Right atrium auricular region (tissue), 2 donors: ENCODE measurements at regions not wholly inside any gene's neighbourhood (a gene's known extent, or its start where the extent isn't known, plus 50 kb on each side); places are given as distances from the start of the nearest gene placed in this dataset.

Experiments used
- DNase-seq: peaks from one replicate; pipeline ENCODE4 v3.0.0-alpha.2; 2019; ENCODE audit warnings: low spot score
- H3K27ac ChIP-seq, 2 donors: fragments of 200-600 bp; sonication (generic); 1 replicate in 1 of 2; 2 replicates in 1 of 2; pipeline ENCODE4 v1.5.1; 2016 to 2019
- H3K27me3 ChIP-seq, 2 donors: fragments of 200-600 bp; sonication (generic); one replicate each; pipeline versions ENCODE4 v1.5.1 to v1.6.0; 2017 to 2019
- H3K36me3 ChIP-seq: fragments of 200-600 bp; sonication (generic); one replicate; pipeline ENCODE4 v1.5.1; 2016
- H3K4me1 ChIP-seq, 2 donors: fragments of 200-600 bp; sonication (generic); one replicate each; pipeline versions ENCODE4 v1.5.1 to v1.6.0; 2017 to 2019
- H3K4me3 ChIP-seq, 2 donors: fragments of 200-600 bp; sonication (generic); 1 replicate in 1 of 2; 2 replicates in 1 of 2; pipeline ENCODE4 v1.5.1; 2017 to 2019; ENCODE audit warnings: mild to moderate bottlenecking in 1 of 2, moderate library complexity in 1 of 2
- H3K9me3 ChIP-seq, 2 donors: fragments of 200-600 bp; sonication (generic); one replicate each; pipeline ENCODE4 v1.5.1; 2019
- TF ChIP-seq, protein P1 (sequence below), 2 donors: fragments of 200-600 bp; sonication (generic); IDR thresholded peaks; one replicate each; pipeline ENCODE4 v1.5.1; 2019; ENCODE audit warnings: antibody characterized with exemption in 2 of 2

DNA sequence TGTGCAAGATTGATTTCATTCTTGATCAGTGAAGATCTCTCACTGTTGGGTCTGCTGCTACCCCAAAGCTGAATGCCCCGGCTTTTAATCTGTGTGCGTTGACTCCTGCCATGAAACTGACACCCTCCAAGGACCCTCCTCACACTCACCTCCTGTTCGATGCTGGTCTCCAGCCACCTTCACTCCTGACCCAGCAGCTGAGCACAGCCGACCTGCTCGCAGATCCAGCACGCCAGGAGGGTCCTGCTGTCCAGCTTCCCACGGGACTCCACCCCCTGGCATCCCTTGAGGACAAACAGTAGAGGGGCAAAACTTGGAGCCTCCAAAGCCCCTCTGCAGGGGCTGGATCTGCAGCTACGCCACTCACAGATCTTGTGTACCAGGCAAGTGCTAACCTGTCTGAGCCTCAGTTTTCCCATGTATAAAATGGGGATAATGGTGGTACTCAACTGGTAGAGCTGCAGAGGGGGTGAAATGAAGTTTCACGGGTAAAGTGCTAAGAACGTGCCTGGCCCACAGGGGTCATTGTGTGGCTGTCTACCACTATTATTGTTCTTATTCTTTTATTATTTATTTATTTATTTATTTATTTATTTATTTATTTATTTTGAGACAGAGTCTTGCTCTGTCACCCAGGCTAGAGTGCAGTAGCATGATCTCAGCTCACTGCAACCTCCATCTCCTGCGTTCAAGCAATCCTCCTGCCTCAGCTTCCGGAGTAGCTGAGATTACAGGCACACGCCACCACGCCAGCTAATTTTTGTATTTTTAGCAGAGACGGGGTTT, 178.0 kb downstream of the PHETA1 start:
- Histone ChIP-seq H3K27ac (no peak overlapping the region), H3K36me3 (no peaks in the 10 kb centered on the region), H3K27me3 (no peaks in the 10 kb centered on the region), H3K4me1 (no peaks in the 10 kb centered on the region), H3K4me3 (no peak overlapping the region), H3K9me3 (peaks cover 0 to 4% of the 10 kb centered on the region in 2 donors)
- no peak for DNase-seq
- TF ChIP-seq, protein P1, sequence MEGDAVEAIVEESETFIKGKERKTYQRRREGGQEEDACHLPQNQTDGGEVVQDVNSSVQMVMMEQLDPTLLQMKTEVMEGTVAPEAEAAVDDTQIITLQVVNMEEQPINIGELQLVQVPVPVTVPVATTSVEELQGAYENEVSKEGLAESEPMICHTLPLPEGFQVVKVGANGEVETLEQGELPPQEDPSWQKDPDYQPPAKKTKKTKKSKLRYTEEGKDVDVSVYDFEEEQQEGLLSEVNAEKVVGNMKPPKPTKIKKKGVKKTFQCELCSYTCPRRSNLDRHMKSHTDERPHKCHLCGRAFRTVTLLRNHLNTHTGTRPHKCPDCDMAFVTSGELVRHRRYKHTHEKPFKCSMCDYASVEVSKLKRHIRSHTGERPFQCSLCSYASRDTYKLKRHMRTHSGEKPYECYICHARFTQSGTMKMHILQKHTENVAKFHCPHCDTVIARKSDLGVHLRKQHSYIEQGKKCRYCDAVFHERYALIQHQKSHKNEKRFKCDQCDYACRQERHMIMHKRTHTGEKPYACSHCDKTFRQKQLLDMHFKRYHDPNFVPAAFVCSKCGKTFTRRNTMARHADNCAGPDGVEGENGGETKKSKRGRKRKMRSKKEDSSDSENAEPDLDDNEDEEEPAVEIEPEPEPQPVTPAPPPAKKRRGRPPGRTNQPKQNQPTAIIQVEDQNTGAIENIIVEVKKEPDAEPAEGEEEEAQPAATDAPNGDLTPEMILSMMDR (IDR thresholded peaks at IDR 0.05): no peak

DNA sequence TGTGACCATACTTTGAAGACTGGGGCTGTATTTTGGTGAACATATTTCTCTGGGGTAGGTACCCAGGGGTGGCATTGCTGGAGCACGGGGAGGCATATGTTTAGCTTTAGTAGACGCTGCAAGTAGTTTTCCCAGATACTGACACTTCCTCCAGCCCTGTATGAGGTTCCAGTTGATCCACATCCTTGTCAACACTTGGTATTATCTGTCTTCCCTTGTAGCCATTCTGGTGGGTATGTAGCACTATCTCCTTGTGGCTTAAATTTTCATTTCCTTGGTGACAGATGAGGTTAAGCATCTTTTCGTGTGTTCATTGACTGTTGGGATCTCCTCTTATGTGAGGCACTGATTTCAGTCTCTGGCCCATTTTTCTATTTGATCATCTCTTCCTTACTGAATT, 179.1 kb downstream of the PHETA1 start:
- Histone ChIP-seq H3K4me1 (no peaks in the 10 kb centered on the region), H3K27me3 (no peaks in the 10 kb centered on the region), H3K36me3 (no peaks in the 10 kb centered on the region), H3K27ac (no peak overlapping the region), H3K9me3 (peaks cover 0 to 4% of the 10 kb centered on the region in 2 donors), H3K4me3 (no peak overlapping the region)
- DNase-seq: no peak
- TF ChIP-seq, protein P1 (IDR thresholded peaks at IDR 0.05): no peak

DNA sequence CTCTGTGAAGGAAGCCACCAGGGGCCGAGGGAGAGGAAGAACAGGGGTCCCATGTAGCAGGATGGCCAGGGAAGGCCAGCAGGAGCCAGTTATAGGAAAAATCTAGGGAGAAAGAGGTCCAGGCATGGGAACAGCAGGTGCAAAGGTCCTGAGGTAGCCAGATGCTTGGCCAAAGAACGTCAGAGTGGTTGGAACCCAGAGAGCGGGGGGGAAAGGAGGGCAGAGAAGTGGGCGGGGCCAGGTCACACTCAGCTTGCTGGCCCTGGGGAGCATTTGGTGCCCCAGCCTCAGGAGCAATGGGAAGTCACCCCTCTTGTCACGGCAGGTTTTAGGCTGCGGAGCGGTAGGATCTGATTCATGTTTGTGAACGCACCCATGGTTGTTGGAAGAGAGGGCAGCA, 180.5 kb downstream of the PHETA1 start:
- Histone ChIP-seq H3K36me3 (no peaks in the 10 kb centered on the region), H3K4me1 (no peaks in the 10 kb centered on the region), H3K4me3 (no peak overlapping the region), H3K9me3 (peaks cover 0 to 4% of the 10 kb centered on the region in 2 donors), H3K27me3 (no peaks in the 10 kb centered on the region), H3K27ac (no peak overlapping the region)
- TF ChIP-seq, protein P1 (IDR thresholded peaks at IDR 0.05): no peak
- no peak for DNase-seq

DNA sequence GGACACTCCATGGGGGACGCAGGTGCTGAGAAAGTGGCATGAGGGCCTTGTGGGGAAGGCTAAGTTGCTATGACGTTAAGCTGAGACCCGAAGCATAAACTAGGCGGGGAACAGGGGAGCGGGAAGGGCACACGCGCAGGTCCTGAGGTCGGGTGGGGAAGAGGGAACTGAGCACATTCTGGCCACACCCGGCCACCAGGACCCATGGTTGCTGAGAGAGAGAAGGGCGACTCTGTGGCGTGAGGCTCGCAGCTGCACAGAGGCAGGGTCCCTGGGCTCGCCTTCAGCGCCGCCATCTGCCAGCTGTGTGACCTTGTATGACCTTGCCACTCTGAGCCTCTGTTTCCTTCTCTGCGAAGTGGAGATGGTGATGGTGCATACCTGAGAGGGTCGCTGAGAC, 182.5 kb downstream of the PHETA1 start:
- Histone ChIP-seq H3K4me3 (no peak overlapping the region), H3K9me3 (peaks cover 0 to 4% of the 10 kb centered on the region in 2 donors), H3K36me3 (no peaks in the 10 kb centered on the region), H3K4me1 (no peaks in the 10 kb centered on the region), H3K27ac (no peak overlapping the region), H3K27me3 (no peaks in the 10 kb centered on the region)
- TF ChIP-seq, protein P1 (IDR thresholded peaks at IDR 0.05): no peak
- no peak for DNase-seq

DNA sequence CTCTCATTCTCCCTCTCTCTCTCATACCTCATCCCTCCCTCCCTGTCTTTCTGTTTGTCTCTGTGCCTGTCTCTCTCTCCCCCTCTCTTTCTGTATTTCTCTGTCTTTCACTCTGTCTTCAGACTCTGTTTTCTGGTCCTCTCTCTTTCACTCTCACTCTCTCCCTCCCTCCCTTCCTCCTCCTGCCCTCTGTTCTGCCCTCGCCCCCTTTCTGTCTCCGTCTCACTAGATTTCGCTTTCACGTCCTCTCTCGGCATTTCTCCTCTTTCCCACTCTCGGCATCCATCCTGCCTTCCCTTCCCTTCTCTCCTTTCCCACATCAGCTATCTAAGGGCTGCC, 183.0 kb downstream of the PHETA1 start:
- Histone ChIP-seq H3K27ac (no peak overlapping the region), H3K27me3 (no peaks in the 10 kb centered on the region), H3K4me3 (no peak overlapping the region), H3K9me3 (peaks cover 0 to 4% of the 10 kb centered on the region in 2 donors), H3K4me1 (no peaks in the 10 kb centered on the region), H3K36me3 (no peaks in the 10 kb centered on the region)
- no peak for DNase-seq
- TF ChIP-seq, protein P1 (IDR thresholded peaks at IDR 0.05): no peak
